Suprapubic skin (tissue), 3 donors: ENCODE measurements at regions not wholly inside any gene's neighbourhood (a gene's known extent, or its start where the extent isn't known, plus 50 kb on each side); places are given as distances from the start of the nearest gene placed in this dataset.

Experiments
- POLR2A ChIP-seq, 2 donors: fragments of 450-650 bp; IDR thresholded peaks; one replicate each; pipeline ENCODE4 v1.6.1; 2017; ENCODE audit warnings: antibody characterized with exemption in 2 of 2, mild to moderate bottlenecking in 2 of 2, moderate library complexity in 2 of 2
- TF ChIP-seq, protein P1 (sequence below), 2 donors: fragments of 200-600 bp in 1 of 2; fragments of 450-650 bp in 1 of 2; sonication (generic) in 1 of 2; IDR thresholded peaks; one replicate each; pipeline ENCODE4 v1.5.1; 2016 to 2019; ENCODE audit warnings: antibody characterized with exemption in 2 of 2, mild to moderate bottlenecking in 1 of 2, moderate library complexity in 1 of 2

DNA sequence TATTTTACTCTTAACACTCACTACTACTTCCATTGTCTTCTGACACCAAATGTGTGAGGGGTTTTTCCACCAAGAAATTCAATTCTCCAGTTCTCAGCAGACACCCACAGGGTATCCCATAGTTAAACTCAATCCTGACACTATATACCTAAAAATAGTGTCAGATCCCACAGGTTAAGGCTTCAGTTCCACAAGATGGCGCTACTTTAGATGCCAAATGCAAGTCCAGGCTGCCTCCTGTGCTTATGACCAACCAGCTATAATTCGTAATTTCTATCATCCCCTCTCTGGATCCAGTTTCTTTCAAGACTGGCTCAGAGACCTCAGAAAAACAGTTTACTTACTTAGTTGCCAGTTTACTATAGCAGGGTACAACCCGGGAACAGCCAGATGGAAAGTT lies 1146.2 kb upstream of the SPRY2 start:
- TF ChIP-seq, protein P1, sequence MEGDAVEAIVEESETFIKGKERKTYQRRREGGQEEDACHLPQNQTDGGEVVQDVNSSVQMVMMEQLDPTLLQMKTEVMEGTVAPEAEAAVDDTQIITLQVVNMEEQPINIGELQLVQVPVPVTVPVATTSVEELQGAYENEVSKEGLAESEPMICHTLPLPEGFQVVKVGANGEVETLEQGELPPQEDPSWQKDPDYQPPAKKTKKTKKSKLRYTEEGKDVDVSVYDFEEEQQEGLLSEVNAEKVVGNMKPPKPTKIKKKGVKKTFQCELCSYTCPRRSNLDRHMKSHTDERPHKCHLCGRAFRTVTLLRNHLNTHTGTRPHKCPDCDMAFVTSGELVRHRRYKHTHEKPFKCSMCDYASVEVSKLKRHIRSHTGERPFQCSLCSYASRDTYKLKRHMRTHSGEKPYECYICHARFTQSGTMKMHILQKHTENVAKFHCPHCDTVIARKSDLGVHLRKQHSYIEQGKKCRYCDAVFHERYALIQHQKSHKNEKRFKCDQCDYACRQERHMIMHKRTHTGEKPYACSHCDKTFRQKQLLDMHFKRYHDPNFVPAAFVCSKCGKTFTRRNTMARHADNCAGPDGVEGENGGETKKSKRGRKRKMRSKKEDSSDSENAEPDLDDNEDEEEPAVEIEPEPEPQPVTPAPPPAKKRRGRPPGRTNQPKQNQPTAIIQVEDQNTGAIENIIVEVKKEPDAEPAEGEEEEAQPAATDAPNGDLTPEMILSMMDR (IDR thresholded peaks at IDR 0.05) = no peak
- TF ChIP-seq POLR2A (IDR thresholded peaks at IDR 0.05) = no peak
